Epidermal melanocyte (primary cell): ENCODE measurements at regions not wholly inside any gene's neighbourhood (a gene's known extent, or its start where the extent isn't known, plus 50 kb on each side); places are given as distances from the start of the nearest gene placed in this dataset.
"Not testable (repeated sequence)": the region's sequence is repeated elsewhere in the genome, so short reads cannot be mapped to it uniquely, and the experiment has no call there.

ENCODE experiments used
- DNase-seq: peaks from one replicate; pipeline ENCODE4 v3.0.0; 2011; ENCODE audit warnings: low spot score; ENCODE audit not compliant: insufficient read length

- DNase-seq = not testable (repeated sequence)
Observed at GRCh38 chrY:3491423-3491822, 87.4 kb upstream of the TGIF2LY start.

- not testable (repeated sequence) for DNase-seq
Observed at GRCh38 chrY:3494539-3494938, 84.3 kb upstream of the TGIF2LY start.

GRCh38 chrY:3527040-3527439, 51.8 kb upstream of the TGIF2LY start:
- peak; percentile 8 for DNase-seq
